Stimulated activated naive CD4-positive, alpha-beta T cell (primary cell): ENCODE measurements at regions not wholly inside any gene's neighbourhood (a gene's known extent, or its start where the extent isn't known, plus 50 kb on each side); places are given as distances from the start of the nearest gene placed in this dataset.

Source experiments
- DNase-seq, 6 experiments: peaks; one replicate each; lab custom pipeline; 2025; lab: John Stamatoyannopoulos, UW

DNA sequence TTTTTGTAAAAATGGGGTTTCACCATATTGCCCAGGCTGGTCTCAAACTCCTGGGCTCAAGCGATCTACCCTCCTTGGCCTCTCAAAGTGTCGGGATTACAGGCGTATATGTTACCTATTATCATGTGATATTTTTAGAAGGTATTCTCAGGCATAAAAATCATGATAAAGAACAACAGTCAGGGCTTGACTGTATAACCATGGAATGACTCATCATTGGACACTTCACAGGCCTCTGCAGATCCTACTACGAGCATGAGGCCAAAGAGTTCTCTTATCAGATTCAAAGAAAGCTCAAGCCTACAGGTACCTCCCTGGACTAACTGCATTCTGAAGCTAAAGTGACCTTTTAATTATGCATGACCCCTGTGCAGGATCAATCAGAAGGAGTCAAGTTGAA lies 91.7 kb upstream of the PRICKLE2 start:
- no peak for DNase-seq

DNA sequence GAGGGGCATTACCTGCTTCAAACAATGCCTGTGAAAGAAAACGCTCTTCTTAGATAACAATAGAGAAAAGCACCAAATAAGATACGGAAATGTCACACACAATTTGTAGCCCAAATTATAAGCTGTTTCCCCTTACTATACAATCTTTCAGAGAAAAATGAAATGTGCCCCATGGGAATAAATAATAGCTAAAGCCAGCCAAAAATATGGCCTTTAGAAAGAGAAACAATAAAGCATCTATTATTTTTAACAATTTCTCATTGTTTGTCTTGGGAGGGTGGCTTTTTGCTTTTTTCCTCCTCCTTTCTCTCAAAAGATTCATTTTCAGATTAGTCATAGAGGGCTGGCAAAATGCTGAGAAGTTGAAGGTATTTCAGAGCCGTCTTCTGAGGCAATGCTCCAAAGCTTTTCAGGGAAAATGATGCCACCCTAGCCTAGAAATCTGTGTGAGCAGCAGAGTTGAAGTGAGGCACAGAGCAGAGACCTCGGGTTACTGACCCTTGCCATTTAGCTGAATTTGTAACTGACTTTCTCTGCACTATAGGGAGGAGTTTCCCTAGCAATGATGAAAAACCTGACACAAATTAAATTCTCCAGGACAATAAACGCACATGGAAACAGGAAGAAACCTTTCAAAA lies 86.3 kb upstream of the PRICKLE2 start:
- DNase-seq = no peak

DNA sequence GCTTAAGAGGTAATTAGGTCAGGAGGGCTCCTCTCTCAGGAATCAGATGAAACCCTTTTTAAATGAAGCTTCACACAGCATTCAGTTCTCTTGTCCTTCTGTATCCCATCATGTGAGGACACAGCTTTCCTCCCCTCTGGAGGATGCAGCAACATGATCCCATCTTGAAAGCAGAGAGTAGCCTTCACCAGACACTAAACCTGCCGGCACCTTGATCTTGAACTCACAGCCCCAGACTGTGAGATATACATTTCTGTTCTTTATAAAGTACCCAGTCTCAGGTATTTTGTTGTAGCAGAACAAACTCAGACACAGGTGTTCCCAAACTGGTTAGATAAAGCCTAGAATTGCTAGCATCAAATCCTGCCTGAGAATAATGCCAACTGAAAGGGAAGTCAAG lies 83.7 kb upstream of the PRICKLE2 start:
- no peak for DNase-seq

DNA sequence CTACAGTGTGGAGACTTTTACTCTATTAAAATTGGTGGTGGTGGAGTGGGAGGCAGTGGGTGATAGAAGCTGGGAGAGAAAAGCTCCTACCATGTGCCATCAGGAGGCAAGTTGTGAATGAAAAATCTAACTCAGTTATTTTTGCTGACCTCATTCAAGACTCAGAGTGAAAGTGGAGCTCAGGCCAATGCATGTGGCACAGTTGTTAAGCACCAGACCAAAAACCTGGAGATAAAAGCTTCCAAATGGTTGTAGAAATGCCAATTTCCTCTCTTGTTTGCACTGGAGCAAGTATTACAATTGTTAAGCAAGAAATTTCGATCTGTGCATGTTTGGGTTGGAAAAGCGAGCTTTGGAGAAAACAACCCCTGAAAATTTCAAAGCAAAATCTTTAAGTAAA lies 81.5 kb upstream of the PRICKLE2 start:
- no peak for DNase-seq

DNA sequence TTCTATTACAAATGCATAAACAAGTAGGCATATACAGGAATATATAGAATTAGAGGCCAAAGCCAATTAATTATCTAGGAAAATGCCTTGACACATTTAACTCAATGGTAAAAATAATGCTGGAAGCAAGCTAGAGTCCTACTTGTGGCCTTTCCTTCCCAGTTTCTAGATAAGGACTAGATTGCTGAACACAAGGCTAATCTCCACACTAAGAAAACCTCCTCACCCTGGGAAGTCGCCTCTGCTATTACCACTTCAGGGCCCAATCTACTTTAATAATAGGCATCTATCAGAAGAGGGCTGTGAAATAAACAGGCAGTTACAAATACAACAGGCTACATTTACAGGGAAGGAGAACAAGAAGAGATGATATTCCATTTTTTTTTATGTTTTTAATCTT lies 80.5 kb upstream of the PRICKLE2 start:
- no peak for DNase-seq

DNA sequence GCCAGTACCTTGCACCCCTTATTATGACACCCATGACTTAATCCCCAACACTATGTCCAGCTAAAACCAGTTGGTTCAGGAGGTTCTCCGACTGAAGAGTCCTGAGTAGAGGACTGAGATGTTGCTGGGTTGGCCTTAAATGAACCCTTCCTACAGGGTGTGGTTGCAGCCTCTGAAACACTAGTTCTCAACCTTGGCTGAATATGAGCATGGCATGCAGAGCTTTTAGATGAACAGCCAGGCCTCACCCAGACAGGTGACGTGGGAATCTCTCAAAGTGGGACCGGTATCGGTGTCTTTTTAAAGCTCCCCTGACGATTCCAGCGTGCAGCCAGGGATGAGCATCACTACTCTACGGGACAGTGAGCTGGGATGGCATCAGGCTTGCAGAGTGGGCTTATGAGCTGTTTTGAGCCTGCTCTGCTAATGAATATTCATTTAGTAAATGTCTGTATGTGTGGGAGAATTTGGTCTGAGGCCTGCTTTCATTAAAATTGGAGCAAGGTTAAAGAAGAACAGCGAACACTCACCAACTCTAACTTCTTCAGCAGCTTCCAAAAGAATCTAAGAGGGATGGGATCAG lies 79.7 kb upstream of the PRICKLE2 start:
- DNase-seq = no peak

DNA sequence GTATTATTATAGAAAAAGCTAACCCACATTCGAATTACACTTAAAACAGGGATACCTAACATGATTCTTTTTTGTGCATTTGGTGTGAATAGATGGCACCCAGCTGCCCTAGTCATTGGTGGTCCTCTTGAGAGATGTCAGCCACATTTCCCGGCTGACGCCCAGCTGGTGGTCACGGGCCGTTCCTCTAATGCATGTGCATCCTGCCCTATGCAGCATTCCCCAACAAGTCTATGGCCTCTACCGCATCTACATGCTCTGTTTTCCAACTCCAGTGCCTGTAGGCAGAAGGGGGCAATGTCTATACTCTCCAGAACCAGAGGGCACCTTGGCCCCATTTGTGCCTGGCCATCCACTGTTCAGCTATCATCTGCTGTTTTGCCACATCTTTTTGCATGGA lies 78.6 kb upstream of the PRICKLE2 start:
- DNase-seq = no peak

DNA sequence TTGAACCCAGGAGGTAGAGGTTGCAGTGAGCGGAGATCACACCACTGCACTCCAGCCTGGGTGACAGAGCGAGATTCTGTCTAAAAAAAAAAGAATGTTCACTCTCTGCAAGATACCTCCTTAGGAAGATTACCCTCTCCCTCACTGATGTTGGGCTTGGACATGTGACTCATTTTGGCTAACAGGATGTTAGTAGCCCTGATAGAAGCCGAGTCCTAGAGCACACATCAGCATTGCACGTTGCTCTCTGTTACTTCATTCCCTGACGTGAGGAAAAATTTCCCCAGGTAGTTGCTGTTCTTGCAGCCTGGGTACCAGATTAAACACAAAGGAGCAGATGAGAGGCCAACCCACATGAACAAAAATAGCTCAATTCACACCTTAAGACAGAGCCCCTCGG lies 78.1 kb upstream of the PRICKLE2 start:
- no peak for DNase-seq

DNA sequence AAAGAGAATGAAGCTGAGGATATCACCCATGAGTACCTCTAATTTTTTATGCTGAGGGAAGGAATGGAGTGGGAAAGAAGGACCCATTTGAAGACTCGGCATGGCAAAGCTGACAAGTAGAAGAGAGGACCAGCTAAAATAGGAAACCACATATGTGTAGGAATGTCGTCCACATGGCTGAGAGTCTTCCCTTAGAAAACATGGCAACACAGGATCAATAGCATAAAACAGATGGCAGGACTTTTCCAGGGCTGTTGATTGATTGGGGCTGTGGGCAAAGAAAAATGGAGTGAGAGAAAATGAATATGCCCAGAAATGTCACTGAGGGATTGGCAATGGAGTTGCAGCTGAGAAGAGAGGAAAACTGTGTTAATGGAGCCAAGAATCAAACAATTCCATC lies 76.2 kb upstream of the PRICKLE2 start:
- DNase-seq = no peak

DNA sequence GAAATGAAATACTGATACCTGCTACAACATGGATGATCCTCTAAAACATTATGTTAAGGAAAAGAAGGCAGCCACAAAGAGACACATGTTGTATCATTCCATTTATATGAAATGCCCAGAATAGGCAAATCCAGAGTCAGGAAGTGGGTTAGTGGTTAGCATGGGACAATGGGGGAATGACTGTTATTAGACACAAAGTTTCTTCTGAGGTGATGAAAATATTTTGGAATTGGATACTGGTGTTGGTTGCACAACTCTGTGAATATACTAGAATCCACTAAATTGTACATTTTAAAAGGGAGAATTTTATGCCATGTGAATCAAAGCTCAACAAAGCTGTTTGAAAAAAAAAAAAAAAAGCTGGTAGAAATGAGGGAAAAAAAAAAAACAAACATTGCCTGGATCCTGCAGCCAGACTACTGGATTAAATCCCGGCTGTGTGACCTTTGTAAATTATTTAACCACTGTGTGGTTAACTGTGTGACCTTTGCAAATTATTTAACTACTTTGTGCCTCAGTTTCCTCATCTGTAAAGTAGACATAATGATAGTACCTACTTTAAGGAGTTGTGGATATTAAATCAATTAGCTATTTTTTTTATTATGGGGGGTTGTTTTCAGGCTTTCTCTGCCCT lies 75.6 kb upstream of the PRICKLE2 start:
- DNase-seq = no peak

DNA sequence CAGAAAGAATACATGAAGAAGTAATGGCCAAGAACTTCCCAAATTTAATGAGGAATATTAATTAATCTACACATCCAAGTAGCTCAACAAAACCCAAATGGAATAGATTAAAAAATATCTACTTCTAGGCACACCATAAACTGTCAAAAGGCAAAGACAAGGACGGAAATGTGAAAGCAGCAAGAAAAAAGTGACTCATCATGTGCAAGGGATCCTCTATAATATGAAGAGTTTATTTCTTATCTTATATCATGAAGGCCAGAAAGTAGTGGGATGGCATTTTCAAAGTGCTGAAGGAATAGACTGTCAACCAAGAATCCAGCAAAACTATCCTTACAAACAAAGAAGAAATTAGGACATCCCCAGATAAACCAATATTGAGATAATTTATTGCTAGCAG lies 73.9 kb upstream of the PRICKLE2 start:
- no peak for DNase-seq

DNA sequence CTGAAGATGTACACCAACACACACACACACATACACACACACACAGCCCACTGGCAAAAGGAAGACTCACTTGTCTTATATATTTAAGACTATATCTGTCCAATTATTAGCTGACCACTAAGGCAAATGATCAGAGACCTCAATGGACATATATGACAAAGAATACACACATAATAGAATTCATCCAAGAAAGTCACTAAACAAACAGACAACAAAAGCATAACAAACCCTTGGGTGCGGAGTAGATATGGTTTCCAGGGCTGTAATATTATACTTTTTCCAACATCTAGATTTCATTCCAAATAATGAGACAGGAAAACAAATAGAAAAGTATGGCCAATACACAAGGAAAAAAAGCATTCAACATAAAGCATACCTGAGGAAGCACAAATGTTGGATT lies 72.3 kb upstream of the PRICKLE2 start:
- DNase-seq = no peak

DNA sequence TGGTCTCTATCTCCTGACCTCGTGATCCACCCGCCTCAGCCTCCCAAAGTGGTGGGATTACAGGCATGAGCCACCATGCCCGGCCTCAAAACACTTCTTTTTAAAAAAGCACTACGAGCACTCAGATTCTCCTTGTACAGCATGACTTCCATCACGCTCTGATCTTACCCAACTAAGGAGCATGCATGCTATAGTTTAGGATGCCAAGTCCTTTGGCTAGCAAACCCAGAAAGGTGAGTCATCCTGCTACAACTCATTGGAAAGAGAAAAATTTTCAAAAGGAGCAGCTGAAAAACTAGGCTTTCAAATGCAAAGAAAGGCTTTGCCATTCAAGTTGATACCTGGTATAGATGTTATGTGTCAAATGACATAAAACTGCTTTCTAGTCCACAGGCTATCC lies 70.3 kb upstream of the PRICKLE2 start:
- DNase-seq = no peak

DNA sequence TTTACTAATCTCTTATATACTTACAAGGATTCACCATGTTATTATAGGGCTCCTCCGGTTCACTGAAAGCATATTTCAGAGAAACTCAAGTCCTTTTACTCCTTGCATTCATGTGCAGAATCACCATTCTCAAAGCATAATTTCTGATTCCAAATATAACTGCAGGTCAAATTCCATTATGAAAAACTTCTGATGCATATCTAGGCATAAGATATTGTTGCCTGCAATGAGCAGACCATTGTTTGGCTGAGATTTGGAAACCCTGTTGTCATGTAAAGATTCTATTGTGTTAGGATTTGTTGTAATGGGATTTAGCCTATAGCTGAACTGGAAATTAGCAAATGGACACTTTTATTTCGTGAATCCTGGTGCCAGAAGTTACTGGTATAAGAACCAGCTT lies 69.5 kb upstream of the PRICKLE2 start:
- no peak for DNase-seq

DNA sequence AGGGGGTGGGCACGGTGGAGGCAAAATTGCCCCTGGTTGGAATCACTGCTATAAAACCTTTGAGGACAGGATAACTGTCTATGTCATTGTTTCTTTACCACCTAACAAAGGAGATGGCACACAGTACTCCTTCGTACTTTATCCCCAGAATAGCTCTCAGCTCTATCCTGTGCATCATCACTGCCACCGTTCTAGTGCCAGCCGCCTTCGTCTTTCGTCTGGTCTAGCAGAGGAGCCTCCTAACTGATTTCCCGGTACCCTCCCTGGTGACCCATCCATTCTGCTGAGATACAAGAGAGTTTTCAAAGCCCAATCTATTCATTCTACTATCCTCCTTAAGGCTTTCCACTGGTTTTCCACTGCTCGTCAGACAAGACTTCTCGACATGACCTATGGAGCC lies 67.9 kb upstream of the PRICKLE2 start:
- no peak for DNase-seq

DNA sequence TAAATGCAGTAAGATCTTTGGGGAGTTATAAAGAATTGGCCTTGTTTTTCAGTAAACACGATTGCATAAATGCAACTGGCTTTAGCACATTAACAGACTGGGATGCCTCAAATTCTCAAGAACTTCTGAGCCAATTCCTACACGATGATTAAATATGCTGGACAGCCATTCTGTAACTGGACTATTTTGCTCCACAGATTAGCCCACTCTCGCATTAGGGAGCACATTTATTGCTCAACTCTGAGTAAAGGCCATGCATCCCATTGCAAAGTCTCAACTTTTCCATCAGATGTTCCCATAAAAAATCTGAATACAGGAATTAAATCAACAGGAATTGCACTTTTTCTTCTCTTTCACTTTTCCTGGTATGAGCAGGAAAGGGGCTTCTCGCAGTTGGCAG lies 66.7 kb upstream of the PRICKLE2 start:
- no peak for DNase-seq

DNA sequence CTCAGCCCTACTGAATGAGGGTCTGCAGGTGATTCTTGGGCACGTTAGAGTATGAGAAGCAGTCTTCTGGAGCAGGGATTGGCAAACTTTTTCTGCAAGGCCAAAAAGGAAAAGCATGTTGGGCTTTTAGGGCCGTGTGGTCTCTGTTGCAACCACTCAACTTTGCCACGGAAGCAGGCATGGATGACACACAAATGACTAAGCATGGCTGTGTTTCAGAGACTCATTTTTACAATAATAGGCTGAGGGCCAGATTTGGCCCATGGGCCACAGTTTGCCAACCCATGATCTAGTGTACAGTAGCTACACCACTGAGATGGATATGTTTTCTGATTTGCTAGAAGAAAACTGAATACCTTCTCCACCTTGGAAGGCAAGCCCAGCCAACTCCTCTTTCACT lies 66.1 kb upstream of the PRICKLE2 start:
- DNase-seq = no peak

DNA sequence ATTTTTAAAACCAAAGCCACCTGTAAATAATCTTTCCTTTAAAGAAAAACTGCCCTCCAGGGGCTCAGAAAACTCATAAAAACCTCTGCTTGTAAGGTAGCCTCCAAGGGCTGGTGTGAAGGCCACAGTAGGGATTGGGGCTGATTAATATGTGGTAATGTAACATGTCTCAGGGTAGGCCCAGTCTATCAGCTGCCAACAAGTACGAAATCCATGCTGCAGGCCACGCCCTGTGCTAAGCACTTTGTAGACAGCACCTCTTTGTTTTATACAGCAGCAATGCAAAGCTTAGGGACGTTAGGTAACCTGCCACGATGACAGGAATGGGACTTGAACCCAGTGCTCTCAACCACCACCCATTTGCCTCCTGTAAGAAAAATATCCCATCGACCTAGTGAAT lies 65.6 kb upstream of the PRICKLE2 start:
- DNase-seq = no peak

DNA sequence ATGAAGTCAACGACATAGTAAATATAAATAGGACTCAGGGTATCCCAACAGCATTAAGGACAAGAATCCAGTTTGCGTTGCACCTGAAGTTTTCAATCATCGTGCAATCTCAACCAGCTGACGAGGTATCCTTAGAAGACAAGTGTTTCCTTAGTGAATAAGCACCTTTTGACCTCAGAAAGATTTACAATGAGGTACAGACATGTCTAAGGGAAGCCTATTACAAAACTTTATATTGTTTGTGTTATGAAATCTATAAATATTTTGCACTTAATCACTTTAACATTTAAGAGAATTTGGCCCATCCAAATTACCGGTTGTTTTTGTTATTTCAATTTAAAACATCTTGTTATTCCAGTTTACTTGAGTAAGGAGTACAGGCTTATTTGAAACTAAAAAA lies 64.9 kb upstream of the PRICKLE2 start:
- DNase-seq = no peak

DNA sequence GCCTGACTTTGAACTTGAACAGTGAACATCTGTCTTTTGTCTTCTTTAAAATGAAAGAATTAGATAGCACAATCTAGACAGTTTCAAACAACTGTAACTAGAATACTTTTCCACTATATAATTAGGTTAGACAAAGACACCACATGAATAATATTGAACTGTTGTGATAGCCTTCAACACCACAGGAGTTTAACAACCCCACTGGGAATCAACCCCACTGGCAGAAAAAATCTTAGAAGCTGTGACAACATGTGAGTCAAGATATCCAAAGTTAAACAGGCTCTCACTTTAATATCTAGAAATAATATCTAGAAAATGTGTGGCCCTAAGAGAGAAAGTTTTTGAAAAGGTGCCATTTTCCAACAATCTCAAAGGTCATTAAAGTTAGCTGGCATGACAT lies 64.4 kb upstream of the PRICKLE2 start:
- DNase-seq = no peak

DNA sequence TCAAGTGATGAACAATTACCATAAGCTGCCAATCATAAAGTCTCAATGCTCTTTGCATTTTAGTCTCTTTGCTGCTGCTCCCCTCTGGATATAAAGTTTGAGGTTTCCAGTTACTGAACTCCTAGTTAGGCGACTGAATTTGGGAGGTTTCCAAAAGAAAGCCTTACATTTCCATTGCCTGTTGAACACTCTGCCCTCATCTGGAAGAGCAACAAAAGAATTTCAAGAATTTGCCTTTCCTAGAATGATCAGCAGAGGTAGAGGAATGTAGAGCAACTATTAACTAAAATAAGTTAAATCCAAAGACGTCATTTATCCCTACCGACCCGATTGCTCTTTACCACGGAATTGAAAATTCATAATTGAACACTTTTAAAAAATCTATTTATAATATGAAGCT lies 53.4 kb upstream of the PRICKLE2 start:
- DNase-seq = no peak

DNA sequence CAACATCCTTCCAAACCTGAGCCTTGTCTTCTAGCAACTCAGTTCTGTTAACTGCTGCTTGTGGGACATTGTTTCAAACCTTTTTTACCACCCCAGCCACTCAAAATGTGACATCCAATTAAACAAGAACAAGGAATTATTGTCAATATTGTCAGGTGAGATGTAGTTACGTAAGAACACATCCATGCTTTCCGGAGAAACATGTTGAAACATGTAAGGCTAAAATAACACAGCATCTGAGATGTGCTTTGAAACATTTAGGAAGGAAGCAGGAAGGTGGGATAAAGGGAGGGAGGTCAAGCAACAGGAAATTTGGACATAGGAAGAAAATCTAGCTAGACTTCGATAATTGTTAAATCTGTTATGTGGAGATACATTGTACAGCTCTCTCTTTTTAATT lies 50.9 kb upstream of the PRICKLE2 start:
- no peak for DNase-seq
